HUES64 (cell line): ENCODE measurements at regions not wholly inside any gene's neighbourhood (a gene's known extent, or its start where the extent isn't known, plus 50 kb on each side); places are given as distances from the start of the nearest gene placed in this dataset.

Experiments used
- H3K27ac ChIP-seq: 2 replicates; pipeline ENCODE4 v1.7.0; 2013; ENCODE audit warnings: low read depth, low read length, inconsistent platforms
- H3K27me3 ChIP-seq: 2 replicates; pipeline ENCODE4 v1.6.1; 2013; ENCODE audit warnings: mild to moderate bottlenecking, low read length; ENCODE audit not compliant: insufficient read depth
- H3K36me3 ChIP-seq: 2 replicates; pipeline ENCODE4 v1.6.1; 2013; ENCODE audit warnings: mild to moderate bottlenecking, low read length; ENCODE audit not compliant: insufficient read depth
- H3K4me1 ChIP-seq: 2 replicates; pipeline ENCODE4 v1.6.1; 2013; ENCODE audit warnings: mild to moderate bottlenecking, low read length, moderate library complexity; ENCODE audit not compliant: insufficient read depth
- H3K4me3 ChIP-seq: 2 replicates; pipeline ENCODE4 v1.5.1; 2013; ENCODE audit warnings: mild to moderate bottlenecking, low read length, moderate library complexity
- H3K9ac ChIP-seq: 2 replicates; pipeline ENCODE4 v1.6.1; 2013; ENCODE audit warnings: mild to moderate bottlenecking, low read depth, low read length
- H3K9me3 ChIP-seq: 2 replicates; pipeline ENCODE4 v1.6.1; 2013; ENCODE audit warnings: low read depth, low read length; ENCODE audit not compliant: insufficient read depth
- WGBS: fragments of 150-250, 120-280 bp; methylation state at CpG from one replicate; pipeline ENCODE4 v1.1.7; 2013; ENCODE audit warnings: missing lambda C conversion rate; 5-methylcytosine and 5-hydroxymethylcytosine counted together

DNA sequence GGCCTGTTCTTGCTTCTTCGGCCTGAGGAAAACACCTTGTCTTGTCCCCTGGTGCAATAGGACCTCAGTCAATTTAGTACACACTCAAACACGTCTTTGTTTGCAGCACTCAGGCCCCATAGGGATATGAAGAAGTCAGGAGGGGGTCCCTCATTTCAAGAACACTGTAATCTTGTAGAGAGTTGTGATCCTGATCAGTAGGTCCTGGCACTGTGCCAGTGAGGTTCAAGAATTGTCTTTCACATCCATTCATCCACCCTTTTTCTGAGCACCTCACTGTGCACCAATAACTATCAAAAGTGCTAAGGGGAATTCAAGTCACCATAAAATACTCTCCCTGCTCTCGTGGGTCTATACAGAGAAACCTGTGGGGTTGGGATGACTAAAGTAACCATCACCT lies 131.4 kb upstream of the LHCGR start:
- Histone ChIP-seq H3K4me1 (peaks cover 12% of the 10 kb centered on the region), H3K4me3 (no peak overlapping the region), H3K36me3 (no peaks in the 10 kb centered on the region), H3K27ac (no peak overlapping the region), H3K9me3 (no peaks in the 10 kb centered on the region), H3K27me3 (no peaks in the 10 kb centered on the region), H3K9ac (no peak overlapping the region)
- WGBS, result 95% methylated on average over 2 of the region's 3 CpGs

- Histone ChIP-seq H3K4me3 (no peak overlapping the region), H3K9ac (no peak overlapping the region), H3K27me3 (no peaks in the 10 kb centered on the region), H3K4me1 (peaks cover 12% of the 10 kb centered on the region), H3K36me3 (no peaks in the 10 kb centered on the region), H3K9me3 (no peaks in the 10 kb centered on the region), H3K27ac (no peak overlapping the region)
- WGBS, result 100% methylated on average over 1 of the region's 1 CpG
Measured at GRCh38 chr2:48885841-48886240, 130.3 kb upstream of the LHCGR start.

DNA sequence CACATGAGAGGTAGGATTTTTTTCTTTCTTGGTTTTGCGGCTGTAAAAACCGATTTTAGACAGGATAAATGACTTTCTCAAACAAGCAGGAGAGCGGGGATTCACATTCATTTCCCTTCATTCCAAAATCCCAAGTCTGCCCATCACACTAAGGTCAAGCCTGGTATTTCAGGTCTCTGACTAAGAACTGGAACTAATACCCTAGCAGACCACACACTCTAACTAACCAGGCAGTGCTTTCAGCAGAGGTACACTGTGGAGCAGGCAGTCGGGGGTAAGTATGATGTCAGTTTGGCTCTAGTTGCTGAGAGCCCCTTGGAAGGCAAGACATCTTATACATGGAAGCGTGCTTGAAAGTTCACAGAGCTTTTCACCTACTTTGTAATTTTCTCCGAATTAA lies 128.1 kb upstream of the LHCGR start:
- H3K27ac ChIP-seq, result no peak overlapping the region
- H3K36me3 ChIP-seq, result no peaks in the 10 kb centered on the region
- peaks cover 14% of the 10 kb centered on the region for H3K4me1 ChIP-seq
- no peaks in the 10 kb centered on the region for H3K27me3 ChIP-seq
- no peak overlapping the region for H3K9ac ChIP-seq
- 96% methylated on average over 6 of the region's 6 CpGs for WGBS
- H3K9me3 ChIP-seq, result no peaks in the 10 kb centered on the region
- no peak overlapping the region for H3K4me3 ChIP-seq

GRCh38 chr2:48874282-48874681 lies 118.8 kb upstream of the LHCGR start:
- Histone ChIP-seq H3K4me3 (no peak overlapping the region), H3K27me3 (no peaks in the 10 kb centered on the region), H3K9ac (no peak overlapping the region), H3K9me3 (no peaks in the 10 kb centered on the region), H3K27ac (no peak overlapping the region), H3K4me1 (peaks cover 10% of the 10 kb centered on the region; the same call in 1 of the 2 replicates), H3K36me3 (no peaks in the 10 kb centered on the region)
- WGBS, result 91% methylated on average over 2 of the region's 2 CpGs

- Histone ChIP-seq H3K4me3 (no peak overlapping the region), H3K27ac (no peak overlapping the region), H3K27me3 (no peaks in the 10 kb centered on the region), H3K9me3 (no peaks in the 10 kb centered on the region), H3K4me1 (peaks cover 8% of the 10 kb centered on the region; the same call in 1 of the 2 replicates), H3K36me3 (no peaks in the 10 kb centered on the region), H3K9ac (no peak overlapping the region)
- 91% methylated on average over 1 of the region's 1 CpG for WGBS
Measured at GRCh38 chr2:48873666-48874065, 118.1 kb upstream of the LHCGR start.

DNA sequence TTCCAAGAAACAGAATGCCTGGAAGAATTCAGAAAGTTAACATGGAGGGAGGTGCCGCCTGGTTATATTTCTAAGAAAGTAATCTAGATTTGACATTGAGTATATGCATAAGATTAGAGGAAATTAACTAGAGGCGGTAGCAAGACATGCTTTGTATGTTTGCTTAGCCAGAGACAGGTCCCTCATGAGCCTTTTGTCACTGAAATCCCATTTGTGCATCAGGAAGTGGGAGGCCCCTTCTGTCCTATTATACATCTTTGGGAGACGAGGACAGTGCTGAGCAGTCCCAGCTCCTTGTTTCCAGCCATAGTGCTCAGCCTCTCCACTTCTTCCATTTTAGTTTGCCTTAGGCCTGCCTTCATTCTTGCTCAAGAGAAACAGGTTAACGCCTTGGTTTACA lies 115.4 kb upstream of the LHCGR start:
- Histone ChIP-seq H3K9me3 (no peaks in the 10 kb centered on the region), H3K36me3 (no peaks in the 10 kb centered on the region), H3K4me1 (peaks cover 8% of the 10 kb centered on the region; the same call in 1 of the 2 replicates), H3K27me3 (no peaks in the 10 kb centered on the region), H3K9ac (no peak overlapping the region), H3K4me3 (no peak overlapping the region), H3K27ac (no peak overlapping the region)
- WGBS, result 89% methylated on average over 4 of the region's 4 CpGs

GRCh38 chr2:48870503-48870902 lies 115.0 kb upstream of the LHCGR start:
- Histone ChIP-seq H3K4me1 (peaks cover 8% of the 10 kb centered on the region; the same call in 1 of the 2 replicates), H3K27me3 (no peaks in the 10 kb centered on the region), H3K4me3 (no peak overlapping the region), H3K36me3 (no peaks in the 10 kb centered on the region), H3K9ac (no peak overlapping the region), H3K9me3 (no peaks in the 10 kb centered on the region), H3K27ac (no peak overlapping the region)
- 74% methylated on average over 1 of the region's 2 CpGs for WGBS

DNA sequence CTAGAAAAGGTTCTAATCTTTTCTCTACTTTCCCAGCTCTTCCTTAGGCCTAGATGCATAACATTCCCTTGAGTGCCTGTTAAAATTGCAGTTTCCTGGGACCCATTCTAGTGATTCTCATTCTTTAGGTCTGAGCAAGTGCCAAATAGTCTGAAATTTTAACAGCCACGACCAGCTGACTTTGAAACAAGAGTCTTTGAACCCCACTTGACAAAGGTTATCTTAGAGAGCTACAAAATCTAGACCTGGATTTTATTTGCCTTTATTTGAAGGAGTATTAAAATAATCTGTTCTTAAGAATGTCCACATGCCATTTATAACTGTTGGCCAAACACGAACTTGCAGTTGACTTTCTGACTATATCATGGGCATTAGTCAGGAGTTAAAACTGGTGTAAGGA lies 110.2 kb upstream of the LHCGR start:
- Histone ChIP-seq H3K4me1 (peaks cover 4% of the 10 kb centered on the region; the same call in 1 of the 2 replicates), H3K4me3 (no peak overlapping the region), H3K36me3 (no peaks in the 10 kb centered on the region), H3K9me3 (no peaks in the 10 kb centered on the region), H3K27ac (no peak overlapping the region), H3K9ac (no peak overlapping the region), H3K27me3 (no peaks in the 10 kb centered on the region)
- WGBS, result 93% methylated on average over 2 of the region's 2 CpGs

- no peak overlapping the region for H3K9ac ChIP-seq
- H3K27ac ChIP-seq, result no peak overlapping the region
- no peaks in the 10 kb centered on the region for H3K27me3 ChIP-seq
- H3K36me3 ChIP-seq, result no peaks in the 10 kb centered on the region
- no peak overlapping the region for H3K4me3 ChIP-seq
- H3K9me3 ChIP-seq, result no peaks in the 10 kb centered on the region
- H3K4me1 ChIP-seq, result no peaks in the 10 kb centered on the region
- WGBS, result 74% methylated on average over 2 of the region's 2 CpGs
Measured at GRCh38 chr2:48860380-48860779, 104.9 kb upstream of the LHCGR start.

GRCh38 chr2:48856657-48857056 lies 101.1 kb upstream of the LHCGR start:
- Histone ChIP-seq H3K4me1 (no peaks in the 10 kb centered on the region), H3K27ac (no peak overlapping the region), H3K36me3 (no peaks in the 10 kb centered on the region), H3K9ac (no peak overlapping the region), H3K27me3 (no peaks in the 10 kb centered on the region), H3K4me3 (no peak overlapping the region), H3K9me3 (no peaks in the 10 kb centered on the region)
- 89% methylated on average over 3 of the region's 3 CpGs for WGBS

GRCh38 chr2:48856144-48856543 lies 100.6 kb upstream of the LHCGR start:
- Histone ChIP-seq H3K4me3 (no peak overlapping the region), H3K9ac (no peak overlapping the region), H3K27ac (no peak overlapping the region), H3K9me3 (no peaks in the 10 kb centered on the region), H3K36me3 (no peaks in the 10 kb centered on the region), H3K27me3 (no peaks in the 10 kb centered on the region), H3K4me1 (no peaks in the 10 kb centered on the region)
- WGBS, result 90% methylated on average over 4 of the region's 4 CpGs

DNA sequence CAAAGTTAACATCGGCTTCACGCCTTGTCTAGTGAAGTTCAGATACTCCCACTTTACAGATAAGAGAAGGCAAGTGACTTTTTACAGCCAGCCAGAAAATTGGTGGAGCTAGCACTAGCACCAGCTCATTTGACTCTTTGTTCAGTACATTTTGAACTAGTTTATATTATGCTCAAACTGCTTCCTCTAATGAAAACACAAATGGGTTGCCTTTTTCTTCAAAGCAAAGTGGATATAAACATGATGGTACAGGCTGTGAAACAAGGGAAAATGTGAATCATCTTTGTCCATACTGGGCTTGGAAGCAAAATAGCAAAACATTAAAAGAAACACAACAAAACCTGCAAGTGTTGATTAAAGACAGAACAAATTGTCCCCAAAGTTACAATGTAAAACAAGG lies 99.6 kb upstream of the LHCGR start:
- Histone ChIP-seq H3K4me1 (no peaks in the 10 kb centered on the region), H3K9ac (no peak overlapping the region), H3K9me3 (no peaks in the 10 kb centered on the region), H3K27me3 (no peaks in the 10 kb centered on the region), H3K27ac (no peak overlapping the region), H3K4me3 (no peak overlapping the region), H3K36me3 (no peaks in the 10 kb centered on the region)
- WGBS, result 100% methylated on average over 2 of the region's 2 CpGs
